Inflammatory macrophage (primary cell): ENCODE measurements at regions not wholly inside any gene's neighbourhood (a gene's known extent, or its start where the extent isn't known, plus 50 kb on each side); places are given as distances from the start of the nearest gene placed in this dataset.
A peak's percentile ranks its signal among the peaks of the same experiment; 100 is the strongest.
"Not testable (repeated sequence)": the region's sequence is repeated elsewhere in the genome, so short reads cannot be mapped to it uniquely, and the experiment has no call there.

ENCODE experiments used
- DNase-seq, 2 donors: peaks; one replicate each; pipeline ENCODE4 v3.0.0-alpha.2; 2020 to 2022

DNA sequence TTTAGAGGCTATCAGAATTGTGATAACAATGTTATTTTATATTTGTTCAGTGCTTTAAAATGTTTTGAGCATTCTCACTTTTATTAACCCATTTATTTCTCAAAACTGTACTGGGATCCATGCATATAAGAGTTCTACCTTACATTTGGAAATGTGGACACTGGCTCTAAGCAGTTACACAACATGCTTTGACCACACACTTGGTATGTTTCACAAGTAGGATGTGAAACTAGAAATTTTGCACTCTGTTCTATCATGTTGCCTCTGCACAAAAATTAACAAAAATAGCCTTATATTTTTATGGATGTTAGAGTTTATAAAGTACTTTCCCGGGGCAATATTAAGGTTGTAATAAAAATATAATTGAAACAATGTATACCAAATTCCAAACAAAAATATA is 126.9 kb upstream of the CHORDC1 start:
- peak; percentile 47 to 75 for DNase-seq

DNA sequence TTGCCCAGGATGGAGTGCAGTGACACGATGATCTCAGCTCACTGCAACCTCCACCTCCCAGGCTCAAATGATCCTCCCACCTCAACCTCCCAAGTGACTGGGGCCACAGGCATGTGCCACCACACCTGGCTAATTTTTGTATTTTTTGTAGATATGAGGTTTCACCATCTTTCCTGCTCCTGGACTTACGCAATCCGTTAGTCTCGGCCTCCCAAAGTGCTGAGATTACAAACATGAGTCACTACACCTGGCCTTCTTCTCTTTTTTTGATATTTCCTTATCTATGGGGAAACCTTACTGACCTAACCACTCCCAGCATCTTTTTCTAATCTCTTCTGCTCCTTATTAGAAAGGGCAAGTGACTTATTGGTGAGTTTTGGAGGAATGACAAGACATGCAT is 121.7 kb upstream of the CHORDC1 start:
- DNase-seq: no peak

DNA sequence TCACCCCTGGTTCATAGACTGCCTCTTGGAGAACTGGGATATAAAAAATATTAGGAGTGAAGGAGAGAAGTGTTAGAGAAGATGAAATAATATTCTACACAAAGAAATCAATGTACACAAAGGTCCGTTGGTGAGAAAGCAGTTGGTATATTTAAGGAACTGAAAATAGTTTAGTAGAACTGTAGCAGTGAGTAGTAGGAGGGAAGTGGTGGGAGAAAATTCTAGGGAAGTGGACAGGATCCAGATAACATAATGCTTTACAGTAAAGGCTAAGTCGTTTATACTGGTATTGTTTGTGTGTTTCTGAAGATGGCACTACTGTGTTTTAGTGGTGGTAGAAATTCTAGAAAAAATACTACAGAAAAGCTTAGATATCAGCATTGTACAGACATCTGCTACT is 120.8 kb upstream of the CHORDC1 start:
- DNase-seq: peak; percentile 53 to 77

DNA sequence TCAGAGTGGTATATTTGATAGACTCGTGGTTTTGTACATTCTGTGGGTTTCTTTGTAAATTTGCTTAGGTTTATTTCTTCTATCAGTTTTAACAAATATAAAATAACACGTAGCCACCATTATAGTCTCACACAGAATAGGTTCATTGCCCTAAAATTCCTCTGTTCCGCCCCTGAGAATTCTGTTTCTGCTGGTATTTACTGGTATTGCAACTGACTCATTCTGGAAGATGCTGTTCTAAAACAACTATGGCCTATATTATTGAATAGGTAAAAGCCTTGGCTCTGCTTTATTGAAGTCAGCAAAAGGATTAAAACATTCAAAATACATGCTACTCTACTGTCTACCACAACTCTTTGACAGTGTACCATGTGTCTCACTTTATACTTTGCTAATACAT is 119.1 kb upstream of the CHORDC1 start:
- no peak for DNase-seq

DNA sequence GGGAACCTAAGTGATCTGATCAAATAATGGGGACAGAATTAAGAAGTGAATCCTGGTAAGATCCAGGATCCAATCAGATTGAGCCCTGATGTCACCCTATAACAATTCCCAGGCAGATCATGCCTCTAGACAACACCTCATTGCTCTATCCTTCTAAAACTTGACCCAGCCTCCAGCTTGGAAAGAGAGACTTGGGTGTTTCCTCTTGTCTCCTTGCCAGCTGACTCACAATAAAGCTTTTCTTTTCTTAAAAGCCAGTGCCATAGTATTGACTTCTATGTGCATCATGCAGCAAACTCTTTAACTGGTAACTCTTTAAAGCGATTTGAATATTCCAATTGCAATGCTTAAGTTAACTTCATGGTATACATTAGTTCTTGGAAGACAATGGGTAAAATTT is 109.6 kb upstream of the CHORDC1 start:
- no peak for DNase-seq

DNA sequence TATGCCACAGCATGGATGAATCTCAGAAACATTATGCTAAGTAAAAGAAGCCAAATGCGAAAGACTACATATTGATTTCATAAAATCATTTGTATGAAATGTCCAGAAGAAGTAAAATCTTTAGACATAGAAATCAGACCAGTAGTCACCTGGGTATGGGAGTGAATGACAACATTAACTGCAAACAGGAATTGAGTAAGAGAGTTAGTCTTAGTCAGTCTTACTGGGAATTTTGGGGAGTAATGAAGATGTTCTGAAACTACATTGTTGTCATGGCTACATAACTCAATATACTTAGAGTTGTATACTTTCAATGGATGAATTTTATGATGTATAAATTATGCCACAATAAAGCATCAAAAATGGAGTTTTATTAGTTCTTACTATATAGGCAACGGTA is 107.8 kb upstream of the CHORDC1 start:
- no peak for DNase-seq

DNA sequence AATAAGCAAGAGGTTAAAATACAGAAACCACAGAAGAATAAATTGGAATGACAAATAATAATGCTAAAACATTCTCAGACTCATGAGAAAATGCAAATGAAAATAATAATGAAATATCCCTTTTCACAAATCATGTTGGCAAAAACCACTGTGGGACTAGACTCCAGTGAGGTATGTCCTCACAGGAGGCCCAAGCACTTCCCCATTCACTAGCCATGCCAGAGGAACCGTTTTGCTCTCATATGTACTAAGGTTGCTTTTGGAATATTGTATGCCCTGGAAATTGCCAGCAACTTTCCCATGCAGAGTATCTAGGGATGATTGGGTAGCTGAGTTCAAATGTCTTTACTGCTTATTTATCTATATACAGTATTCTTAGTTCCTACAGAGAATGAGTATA is 106.2 kb upstream of the CHORDC1 start:
- peak; percentile 2 to 26 for DNase-seq

DNA sequence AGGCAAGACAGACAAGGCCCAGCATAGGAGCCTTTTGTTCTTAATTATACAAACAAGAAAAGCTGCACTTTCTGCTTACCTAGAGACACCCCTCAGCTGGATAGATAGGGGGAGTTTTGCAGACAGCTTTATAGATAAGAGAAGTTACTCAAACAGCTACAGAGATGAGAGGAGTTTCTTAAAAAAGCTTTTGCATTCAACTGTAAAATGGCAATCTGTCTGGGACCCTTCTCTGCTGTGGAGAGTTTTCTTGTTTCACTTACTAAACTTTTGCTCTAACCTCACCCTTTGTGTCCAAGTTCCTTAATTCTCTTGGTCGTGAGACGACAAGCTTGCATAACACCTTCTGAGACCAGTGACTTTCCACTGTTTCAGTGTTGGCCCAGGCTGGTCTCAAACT is 103.8 kb upstream of the CHORDC1 start:
- DNase-seq: peak; percentile 2 to 34

DNA sequence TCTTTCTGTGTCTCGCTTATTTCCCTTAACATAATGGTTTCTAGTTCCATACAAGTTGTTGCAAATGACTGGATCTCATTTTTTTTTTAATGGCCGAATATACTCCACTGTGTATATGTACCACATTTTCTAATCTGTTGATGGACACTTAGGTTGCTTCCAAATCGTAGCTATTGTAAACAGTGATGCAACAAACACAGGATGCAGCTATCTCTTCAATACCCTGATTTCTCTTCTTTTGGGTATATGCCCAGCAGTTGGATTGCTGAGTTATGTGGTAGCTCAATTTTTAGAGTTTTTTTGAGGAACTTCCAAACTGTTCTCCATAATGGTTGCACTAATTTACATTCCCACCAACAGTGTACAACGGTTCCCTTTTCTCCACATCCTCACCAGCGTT is 100.4 kb upstream of the CHORDC1 start:
- DNase-seq: no peak

DNA sequence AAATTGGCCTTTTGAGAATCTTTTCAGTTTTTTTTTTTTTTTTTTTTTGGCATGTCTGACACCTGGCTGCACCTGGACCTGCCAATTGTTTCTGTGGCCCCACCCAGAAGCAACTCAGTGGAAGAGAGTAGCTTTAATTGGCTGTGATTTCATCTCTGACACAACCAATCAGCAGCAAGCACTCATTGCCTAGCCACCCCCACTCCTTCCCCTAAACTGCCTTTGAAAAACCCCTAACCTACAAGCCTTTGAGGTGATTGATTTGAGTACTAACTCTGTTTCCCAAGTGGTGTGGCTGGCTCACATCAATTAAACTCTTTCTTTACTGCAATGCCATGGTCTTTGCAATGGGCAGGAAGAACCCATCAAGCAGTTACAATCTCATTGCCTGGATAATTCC is 98.2 kb upstream of the CHORDC1 start:
- no peak for DNase-seq

DNA sequence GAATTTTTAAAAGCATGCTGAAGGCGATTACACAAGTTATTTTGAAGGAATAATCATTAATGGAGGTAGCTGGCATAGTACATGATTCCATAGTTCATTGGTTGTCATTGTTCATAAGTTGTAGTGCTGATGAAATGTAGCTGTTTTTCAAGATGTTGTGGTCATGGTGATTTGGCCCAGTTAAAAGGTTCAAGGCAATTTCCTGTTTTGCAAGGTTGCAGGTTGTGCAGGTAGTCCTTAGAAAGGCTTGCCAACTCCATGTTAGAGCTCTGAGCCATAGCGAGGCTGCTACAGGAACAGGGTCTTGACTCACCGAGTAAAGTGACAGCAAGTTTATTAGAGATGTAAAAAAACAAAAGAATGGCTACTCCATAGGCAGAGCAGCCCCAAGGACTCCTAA is 95.8 kb upstream of the CHORDC1 start:
- no peak for DNase-seq

DNA sequence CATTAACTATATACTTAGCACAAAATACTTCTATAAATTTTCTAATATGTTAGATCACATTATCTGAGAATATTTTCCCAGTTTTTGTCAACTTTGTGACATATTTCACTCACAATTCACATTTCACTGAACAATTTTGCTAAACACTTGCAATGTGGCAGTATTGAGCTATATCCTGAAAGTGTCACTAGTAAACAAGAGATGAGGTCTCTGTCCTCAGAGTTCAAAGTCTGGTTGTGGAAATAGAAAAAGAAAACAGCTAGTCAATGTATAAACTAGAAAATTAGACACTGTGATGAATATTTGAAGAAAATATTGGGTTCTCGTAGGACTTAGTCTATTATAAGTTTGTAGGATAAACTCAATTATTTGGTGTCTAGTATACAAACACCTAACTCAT is 87.4 kb upstream of the CHORDC1 start:
- DNase-seq: no peak

DNA sequence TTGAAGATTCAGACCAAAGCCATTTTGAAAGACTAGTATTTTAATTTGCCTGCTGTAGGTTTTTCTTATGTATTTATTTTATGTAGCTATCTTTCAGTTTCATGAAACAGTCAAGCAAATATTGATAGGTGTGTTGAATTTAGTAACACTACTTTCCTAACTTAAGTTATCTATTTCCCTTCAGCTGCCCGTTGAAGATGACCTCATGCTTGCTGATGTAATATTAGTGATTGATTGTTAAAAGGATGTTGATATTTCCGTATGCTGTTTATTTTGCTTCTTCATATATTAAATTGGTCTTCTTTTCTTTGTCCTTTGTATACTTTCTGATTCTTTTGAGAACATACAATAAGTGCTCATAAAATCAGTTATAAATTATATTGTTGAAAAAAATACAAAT is 86.8 kb upstream of the CHORDC1 start:
- no peak for DNase-seq

DNA sequence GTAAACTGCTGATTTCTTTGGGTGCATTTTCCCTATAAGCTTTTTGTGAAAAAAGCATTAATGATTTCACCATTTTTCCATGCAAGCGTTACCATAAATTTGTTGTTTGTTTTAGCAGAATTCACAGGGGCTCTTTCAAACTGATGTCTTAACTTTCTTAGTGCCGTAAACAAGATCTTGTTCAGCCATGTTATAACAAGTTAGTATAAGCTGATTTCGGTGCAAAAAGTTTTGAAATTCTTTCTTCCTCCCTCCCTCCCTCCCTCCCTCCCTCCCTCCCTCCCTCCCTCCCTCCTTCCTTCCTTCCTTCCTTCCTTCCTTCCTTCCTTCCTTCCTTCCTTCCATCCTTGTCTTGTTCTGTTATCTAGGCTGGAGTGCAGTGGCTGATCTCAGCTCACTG is 71.7 kb upstream of the CHORDC1 start:
- DNase-seq: no peak

DNA sequence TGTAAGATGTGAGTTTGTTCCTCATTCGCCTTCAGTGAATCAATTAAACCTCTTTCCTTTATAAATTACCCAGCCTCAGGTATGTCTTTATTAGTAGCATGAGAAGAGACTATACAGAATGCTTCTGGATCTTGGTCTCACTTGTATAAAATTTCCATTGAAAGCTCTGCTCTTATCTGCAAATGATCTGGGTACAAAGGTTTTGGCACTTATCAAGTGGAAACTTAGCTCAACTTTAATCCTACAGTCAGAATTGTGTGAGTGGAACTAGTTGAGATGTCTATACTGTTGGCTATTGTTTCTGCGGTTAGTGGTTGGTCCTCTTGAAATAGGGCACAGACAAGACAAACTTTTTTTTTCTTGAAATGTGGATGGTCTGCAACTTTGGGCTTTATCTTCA is 71.2 kb upstream of the CHORDC1 start:
- no peak for DNase-seq

DNA sequence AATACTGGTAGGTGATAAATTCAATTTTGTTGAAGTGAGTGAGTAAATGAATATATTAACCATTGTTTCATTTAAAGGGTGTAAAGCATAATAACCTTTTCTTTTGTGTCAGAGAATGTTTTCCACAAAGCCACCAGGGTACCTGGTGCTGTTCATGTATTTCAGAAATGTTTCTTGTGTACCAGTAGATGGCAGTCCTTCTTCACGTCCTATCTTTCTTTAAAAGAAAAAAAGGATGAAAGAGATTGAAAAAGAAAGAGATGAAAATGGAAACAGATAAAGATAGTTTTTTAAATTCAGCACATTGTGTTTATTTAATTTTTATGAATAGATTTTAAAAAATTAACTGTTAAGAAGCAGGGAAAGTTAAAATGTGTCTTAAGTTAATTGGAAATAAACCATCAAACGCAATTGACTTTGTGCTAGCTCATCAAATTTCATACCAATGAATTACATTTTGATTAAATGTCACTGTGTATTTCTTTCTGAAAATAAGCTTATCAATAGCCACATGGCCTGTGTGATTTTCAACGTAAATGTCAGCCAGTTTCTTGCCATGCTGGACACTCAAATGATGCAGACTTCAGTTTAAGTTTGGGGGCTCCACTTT is 65.5 kb upstream of the CHORDC1 start:
- peak; percentile 1 to 27 for DNase-seq

DNA sequence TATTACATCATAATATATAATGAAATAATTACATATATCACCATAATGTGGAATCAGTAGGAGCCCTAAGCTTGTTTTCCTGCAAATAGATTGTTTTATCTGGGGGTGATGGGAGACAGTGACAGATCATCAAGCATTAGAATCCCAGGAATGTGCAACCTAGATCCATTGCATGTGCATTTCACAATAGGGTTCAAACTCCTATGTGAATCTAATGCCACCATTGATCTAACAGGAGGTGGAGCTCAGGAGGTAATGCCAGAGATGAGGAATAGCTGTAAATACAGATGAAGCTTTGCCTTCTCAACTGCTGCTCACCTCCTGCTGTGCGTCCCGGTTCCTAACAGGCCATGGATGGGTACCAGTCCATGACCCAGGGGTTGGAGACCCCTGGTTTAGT is 63.8 kb upstream of the CHORDC1 start:
- DNase-seq: no peak

DNA sequence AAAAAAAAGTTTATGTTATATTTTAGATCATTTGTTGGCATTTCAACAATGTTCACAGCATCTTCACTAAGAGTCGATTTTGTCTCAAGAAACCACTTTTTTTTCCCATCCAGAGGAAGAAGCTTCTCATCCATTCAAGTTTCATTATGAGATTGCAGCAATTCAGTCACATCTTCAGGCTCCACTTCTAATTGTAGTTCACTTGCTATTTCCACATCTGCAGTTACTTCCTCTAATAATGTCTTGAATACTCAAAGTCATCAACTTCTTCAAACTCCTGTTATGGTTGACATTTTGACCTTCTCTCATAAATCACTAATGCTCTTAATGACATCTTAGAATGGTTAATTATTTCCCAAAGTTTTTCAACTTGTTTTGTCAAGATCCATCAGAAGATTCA is 61.3 kb upstream of the CHORDC1 start:
- peak; percentile 19 to 76 for DNase-seq

DNA sequence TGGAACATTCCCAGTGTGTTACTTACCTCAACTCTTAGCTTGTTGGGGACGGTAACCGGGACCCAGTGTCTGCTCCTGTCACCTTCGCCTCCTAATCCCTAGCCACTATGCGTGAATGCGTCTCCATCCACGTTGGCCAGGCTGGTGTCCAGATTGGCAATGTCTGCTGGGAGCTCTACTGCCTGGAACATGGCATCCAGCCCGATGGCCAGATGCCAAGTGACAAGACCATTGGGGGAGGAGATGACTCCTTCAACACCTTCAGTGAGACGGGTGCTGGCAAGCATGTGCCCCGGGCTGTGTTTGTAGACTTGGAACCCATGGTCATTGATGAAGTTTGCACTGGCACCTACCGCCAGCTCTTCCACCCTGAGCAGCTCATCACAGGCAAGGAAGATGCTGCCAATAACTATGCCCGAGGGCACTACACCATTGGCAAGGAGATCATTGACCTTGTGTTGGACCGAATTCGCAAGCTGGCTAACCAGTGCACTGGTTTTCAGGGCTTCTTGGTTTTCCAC is 59.8 kb upstream of the CHORDC1 start:
- not testable (repeated sequence) for DNase-seq

DNA sequence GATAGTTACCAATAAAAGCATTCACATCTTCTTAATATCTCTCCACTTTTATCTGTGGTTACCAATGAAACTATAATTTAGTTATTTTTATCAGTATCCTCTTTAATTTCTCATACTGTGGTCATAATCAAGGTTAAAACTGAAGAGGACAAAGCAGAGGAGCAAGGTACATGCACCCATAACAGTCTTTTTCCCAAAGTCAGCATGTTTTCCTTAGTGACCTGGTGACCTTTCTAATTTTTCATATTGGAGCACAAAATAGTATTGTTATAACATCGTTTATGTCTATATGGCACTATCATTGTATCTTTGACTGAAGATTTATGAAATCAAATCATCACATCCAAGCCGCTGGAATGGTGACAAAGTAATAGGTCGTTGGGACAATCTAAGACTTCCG is 51.5 kb upstream of the CHORDC1 start:
- DNase-seq: no peak
